CD1c-positive myeloid dendritic cell (primary cell): ENCODE measurements at regions not wholly inside any gene's neighbourhood (a gene's known extent, or its start where the extent isn't known, plus 50 kb on each side); places are given as distances from the start of the nearest gene placed in this dataset.
"Not testable (repeated sequence)": the region's sequence is repeated elsewhere in the genome, so short reads cannot be mapped to it uniquely, and the experiment has no call there.

Experiments
- DNase-seq: peaks from one replicate; pipeline ENCODE4 v3.0.0-alpha.2; 2016; ENCODE audit errors: extremely low spot score

GRCh38 chr3:94336046-94336753, 273.3 kb downstream of the NSUN3 start:
- no peak for DNase-seq

GRCh38 chr3:94345101-94345500, 282.2 kb downstream of the NSUN3 start:
- DNase-seq, result no peak

GRCh38 chr3:94349310-94349878, 286.5 kb downstream of the NSUN3 start:
- no peak for DNase-seq

- DNase-seq, result no peak
Measured at GRCh38 chr3:94356581-94356980, 293.7 kb downstream of the NSUN3 start.

- no peak for DNase-seq
Measured at GRCh38 chr3:94359996-94360395, 297.1 kb downstream of the NSUN3 start.

- no peak for DNase-seq
Measured at GRCh38 chr3:94360987-94361386, 298.1 kb downstream of the NSUN3 start.

GRCh38 chr3:94362393-94362792, 299.5 kb downstream of the NSUN3 start:
- no peak for DNase-seq

GRCh38 chr3:94365006-94365405, 302.1 kb downstream of the NSUN3 start:
- no peak for DNase-seq

GRCh38 chr3:94372026-94372425, 309.2 kb downstream of the NSUN3 start:
- no peak for DNase-seq

- no peak for DNase-seq
Measured at GRCh38 chr3:94373456-94373855, 310.6 kb downstream of the NSUN3 start.

- no peak for DNase-seq
Measured at GRCh38 chr3:94374439-94375161, 311.7 kb downstream of the NSUN3 start.

GRCh38 chr3:94377123-94377696, 314.3 kb downstream of the NSUN3 start:
- DNase-seq, result not testable (repeated sequence)

- not testable (repeated sequence) for DNase-seq
Measured at GRCh38 chr3:94377863-94378262, 315.0 kb downstream of the NSUN3 start.

GRCh38 chr3:94378322-94378721, 315.5 kb downstream of the NSUN3 start:
- no peak for DNase-seq

GRCh38 chr3:94379264-94379663, 316.4 kb downstream of the NSUN3 start:
- no peak for DNase-seq

GRCh38 chr3:94394885-94395284, 332.0 kb downstream of the NSUN3 start:
- no peak for DNase-seq

- DNase-seq, result no peak
Measured at GRCh38 chr3:94395851-94396250, 333.0 kb downstream of the NSUN3 start.

GRCh38 chr3:94398036-94398435, 335.2 kb downstream of the NSUN3 start:
- DNase-seq, result no peak

- DNase-seq, result no peak
Measured at GRCh38 chr3:94401466-94401865, 338.6 kb downstream of the NSUN3 start.

GRCh38 chr3:94402126-94402525, 339.3 kb downstream of the NSUN3 start:
- DNase-seq, result no peak

- no peak for DNase-seq
Measured at GRCh38 chr3:94405258-94406035, 342.6 kb downstream of the NSUN3 start.

- DNase-seq, result no peak
Measured at GRCh38 chr3:94406595-94406994, 343.7 kb downstream of the NSUN3 start.
